Esophagus muscularis mucosa (tissue), 4 donors: ENCODE measurements at regions not wholly inside any gene's neighbourhood (a gene's known extent, or its start where the extent isn't known, plus 50 kb on each side); places are given as distances from the start of the nearest gene placed in this dataset.
"Not testable (repeated sequence)": the region's sequence is repeated elsewhere in the genome, so short reads cannot be mapped to it uniquely, and the experiment has no call there.

Experiments
- DNase-seq: peaks from one replicate; pipeline ENCODE4 v3.0.0-alpha.2; 2017; ENCODE audit errors: extremely low spot score
- H3K27ac ChIP-seq, 4 donors: fragments of 200-600 bp; sonication (generic); replicated peaks in 1 of 4; 1 replicate in 3 of 4; 2 replicates in 1 of 4; pipeline ENCODE4 v1.5.1; 2016 to 2019; ENCODE audit warnings: mild to moderate bottlenecking in 1 of 4
- H3K27me3 ChIP-seq, 4 donors: fragments of 200-600 bp; sonication (generic); one replicate each; pipeline versions ENCODE4 v1.5.1 to v1.6.0; 2016 to 2019
- H3K36me3 ChIP-seq, 4 donors: fragments of 200-600 bp; sonication (generic); one replicate each; pipeline ENCODE4 v1.5.1; 2016 to 2019
- H3K4me1 ChIP-seq, 4 donors: fragments of 200-600 bp; sonication (generic); one replicate each; pipeline ENCODE4 v1.5.1; 2016 to 2019
- H3K4me3 ChIP-seq, 4 donors: fragments of 200-600 bp; sonication (generic); 1 replicate in 2 of 4; 2 replicates in 2 of 4; pipeline ENCODE4 v1.5.1; 2016 to 2019; ENCODE audit warnings: mild to moderate bottlenecking in 4 of 4, moderate library complexity in 1 of 4
- H3K9me3 ChIP-seq, 4 donors: fragments of 200-600 bp; sonication (generic); 1 replicate in 3 of 4; 2 replicates in 1 of 4; pipeline ENCODE4 v1.5.1; 2016 to 2019
- CTCF ChIP-seq, 3 experiments: fragments of 200-600 bp in 2 of 3; fragments of 450-650 bp in 1 of 3; sonication (generic) in 2 of 3; IDR thresholded peaks; one replicate each; pipeline ENCODE4 v1.5.1; 2017 to 2019; ENCODE audit warnings: antibody characterized with exemption in 3 of 3, mild to moderate bottlenecking in 2 of 3, moderate library complexity in 1 of 3
- EP300 ChIP-seq: sonication (generic); formaldehyde crosslinking; IDR thresholded peaks from one replicate; pipeline ENCODE4 v1.6.1; 2017; ENCODE audit warnings: antibody characterized with exemption
- WGBS: methylation state at CpG from one replicate; pipeline ENCODE4 v1.1.5; 2018; 5-methylcytosine and 5-hydroxymethylcytosine counted together
- intact Hi-C: fragments of 100-400 bp; cut with DNase I; formaldehyde crosslinking; loops from one replicate; pipeline ENCODE4 v1.15.1; 2023

DNA sequence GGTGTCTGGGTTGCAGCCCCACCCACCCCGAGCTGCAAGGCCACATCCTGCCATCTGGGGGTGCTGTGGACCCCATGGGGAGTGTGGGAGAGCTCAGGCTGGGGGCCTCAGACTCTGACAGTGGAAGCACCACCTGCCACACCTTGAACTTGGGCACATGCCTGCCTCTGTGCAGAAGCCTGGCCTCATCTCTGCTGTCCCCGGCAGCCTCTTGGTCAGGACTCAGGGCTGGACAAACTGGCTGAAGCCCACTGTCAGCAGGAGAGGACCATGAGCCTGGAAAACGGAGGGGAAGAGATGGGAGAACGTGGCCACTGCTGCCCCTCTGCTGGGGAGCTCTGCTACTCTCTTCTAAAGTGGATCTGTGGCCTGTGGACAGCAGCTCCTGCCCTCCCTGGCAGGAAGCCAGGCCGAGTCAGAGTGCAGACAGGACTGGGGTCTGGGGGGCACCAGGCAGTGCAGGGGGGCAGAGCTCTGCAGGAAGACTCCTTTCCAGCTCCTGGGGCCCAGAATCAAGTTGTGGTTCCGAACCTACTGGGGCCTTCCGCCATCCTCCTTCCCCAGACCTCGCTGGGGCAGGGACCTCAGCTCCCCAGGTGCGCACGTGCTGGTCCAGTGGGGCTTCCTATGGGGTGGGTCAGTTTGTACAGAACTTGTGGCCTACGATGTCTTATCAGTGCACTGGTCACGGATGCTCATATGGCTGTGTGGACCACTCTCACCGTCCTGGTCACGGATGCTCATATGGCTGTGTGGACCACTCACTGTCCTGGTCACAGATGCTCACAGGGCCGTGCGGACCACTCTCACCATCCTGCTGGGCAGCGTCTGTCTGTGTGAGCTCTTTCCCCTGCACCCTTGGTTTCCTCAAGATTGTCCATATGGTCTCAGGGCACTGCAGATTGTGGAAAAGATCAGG lies 207.7 kb downstream of the LAT start:
- intact Hi-C loops = no loop called here
- no peaks in the 10 kb centered on the region for H3K36me3 ChIP-seq
- H3K4me1 ChIP-seq = peaks cover 0 to 35% (median 29%) of the 10 kb centered on the region in 4 donors
- no peak for DNase-seq
- no peak overlapping the region for H3K4me3 ChIP-seq
- 91% methylated on average over 12 of the region's 17 CpGs for WGBS
- H3K27me3 ChIP-seq = no peaks in the 10 kb centered on the region
- H3K9me3 ChIP-seq = no peaks in the 10 kb centered on the region
- TF ChIP-seq CTCF (IDR thresholded peaks at IDR 0.05) = no peak
- no peak for TF ChIP-seq EP300
- H3K27ac ChIP-seq = peak overlapping the region in 3 of 4 donors; percentile 46 to 72 (median 53)

GRCh38 chr16:29191636-29192180 lies 206.9 kb downstream of the LAT start:
- DNase-seq, intact Hi-C loops, H3K36me3 ChIP-seq, H3K27me3 ChIP-seq, H3K9me3 ChIP-seq, H3K4me3 ChIP-seq: not testable (repeated sequence)
- 95% methylated on average over 6 of the region's 12 CpGs for WGBS
- peak overlapping the region in 3 of 4 donors; percentile 53 to 72 (median 54) for H3K27ac ChIP-seq
- peaks cover 0 to 41% (median 34%) of the 10 kb centered on the region in 4 donors for H3K4me1 ChIP-seq

GRCh38 chr16:29190553-29191431 lies 205.9 kb downstream of the LAT start:
- DNase-seq, H3K9me3 ChIP-seq, H3K27me3 ChIP-seq, H3K36me3 ChIP-seq, H3K4me3 ChIP-seq, intact Hi-C loops: not testable (repeated sequence)
- Histone ChIP-seq H3K27ac (peak overlapping the region in 3 of 4 donors; percentile 53 to 72 (median 54)), H3K4me1 (peaks cover 0 to 50% (median 44%) of the 10 kb centered on the region in 4 donors)
- WGBS = 70% methylated on average over 9 of the region's 19 CpGs

DNA sequence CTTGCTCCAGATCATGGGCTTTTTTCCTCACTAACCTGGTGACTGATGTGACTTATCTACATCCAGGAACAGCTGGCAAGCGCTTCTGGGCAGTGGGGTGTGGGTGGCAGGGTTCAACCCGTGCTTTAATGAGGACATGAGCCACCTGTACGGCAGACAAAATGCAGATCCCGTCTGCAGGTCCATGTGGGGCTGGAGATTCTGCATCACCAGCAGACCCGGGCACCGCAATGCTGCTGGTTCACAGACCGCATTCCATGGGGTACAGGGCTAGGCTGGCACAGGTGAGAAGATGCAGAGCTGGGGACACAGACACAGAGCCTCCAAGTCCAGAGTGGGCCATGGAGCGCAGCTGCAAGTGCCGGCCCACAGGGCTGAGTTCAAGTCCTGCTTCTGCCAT lies 204.0 kb downstream of the LAT start:
- Histone ChIP-seq H3K4me1 (peaks cover 4 to 63% (median 55%) of the 10 kb centered on the region in 4 donors), H3K27ac (peak overlapping the region in 1 of 4 donors; percentile 26)
- H3K27me3 ChIP-seq, intact Hi-C loops, H3K36me3 ChIP-seq, H3K4me3 ChIP-seq, DNase-seq, H3K9me3 ChIP-seq: not testable (repeated sequence)
- 91% methylated on average over 9 of the region's 9 CpGs for WGBS

DNA sequence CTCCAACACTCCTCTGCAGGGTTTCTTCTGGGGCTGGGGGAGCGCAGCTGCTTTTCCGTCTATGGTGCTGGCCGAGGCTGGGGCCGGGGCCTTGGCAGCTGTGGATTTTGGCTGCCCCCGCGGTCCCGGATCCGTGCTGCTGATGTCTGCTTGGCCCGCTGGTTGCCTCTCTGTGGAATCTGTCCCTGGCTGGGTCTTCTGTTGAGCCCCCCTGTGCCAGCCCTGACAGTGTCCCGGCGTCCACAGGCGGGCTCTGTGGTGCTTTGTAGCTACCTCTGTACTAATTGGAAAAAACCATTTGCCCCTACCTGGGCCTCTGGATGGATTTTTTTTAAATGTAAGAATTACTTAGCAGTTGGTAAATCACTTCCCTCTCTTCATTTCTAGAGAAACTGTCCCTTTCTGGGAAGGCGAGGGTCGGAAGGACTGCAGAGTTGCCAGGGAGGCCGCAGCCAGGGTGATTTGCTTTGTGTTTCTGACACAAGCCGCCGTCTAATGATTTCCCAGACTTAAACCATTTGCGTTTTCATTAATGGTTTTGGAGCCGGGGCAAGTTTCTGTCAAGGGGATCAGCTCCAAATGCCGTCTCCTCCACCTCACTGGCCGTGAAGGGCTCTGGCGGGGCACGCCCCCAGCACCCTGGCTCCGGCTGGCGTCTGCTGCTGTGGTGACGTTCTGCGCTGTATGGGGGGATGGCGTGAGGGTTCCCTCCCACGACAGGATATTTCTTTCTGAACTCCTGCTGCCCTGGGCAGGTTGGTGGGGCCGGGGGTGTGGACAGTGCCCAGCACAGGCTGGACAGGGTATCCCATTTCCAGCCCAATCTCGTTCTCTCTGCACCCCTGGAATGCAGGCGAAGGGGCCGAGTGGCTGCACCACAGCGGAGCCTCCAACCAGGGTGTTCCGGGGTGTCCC lies 201.7 kb downstream of the LAT start:
- DNase-seq, intact Hi-C loops, H3K27me3 ChIP-seq, H3K9me3 ChIP-seq, H3K36me3 ChIP-seq, H3K4me3 ChIP-seq: not testable (repeated sequence)
- WGBS = 57% methylated on average over 19 of the region's 35 CpGs
- peaks cover 8 to 57% (median 51%) of the 10 kb centered on the region in 4 donors for H3K4me1 ChIP-seq
- peak overlapping the region; percentile 75 to 82 (median 78) for H3K27ac ChIP-seq

DNA sequence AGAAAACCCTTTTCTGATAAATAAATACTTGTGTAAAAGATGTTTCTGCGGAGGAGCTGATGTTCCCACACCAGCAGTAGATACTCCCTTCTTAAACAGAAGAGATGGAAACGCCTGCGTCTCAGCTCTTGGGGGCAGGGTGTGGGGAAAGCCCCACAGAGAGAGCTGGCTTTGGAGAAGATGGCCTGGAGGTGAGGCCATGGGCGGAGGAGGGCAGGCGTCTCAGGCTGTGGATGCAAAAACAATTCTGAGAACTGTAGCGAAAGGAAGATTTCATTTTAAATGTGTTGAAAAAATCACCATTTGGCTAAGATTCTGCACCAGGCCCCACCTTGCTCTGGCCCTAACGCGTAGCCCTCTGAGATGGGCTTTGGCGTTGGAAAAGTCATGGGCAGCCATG lies 201.0 kb downstream of the LAT start:
- Histone ChIP-seq H3K27ac (peak overlapping the region; percentile 75 to 82 (median 78)), H3K4me3 (peak overlapping the region in 1 of 4 donors; percentile 25), H3K4me1 (peaks cover 8 to 50% (median 46%) of the 10 kb centered on the region in 4 donors)
- intact Hi-C loops, H3K27me3 ChIP-seq, H3K36me3 ChIP-seq, H3K9me3 ChIP-seq, DNase-seq: not testable (repeated sequence)
- 70% methylated on average over 9 of the region's 9 CpGs for WGBS
